Inferior parietal cortex (tissue), 1 donor: ENCODE measurements at regions not wholly inside any gene's neighbourhood (a gene's known extent, or its start where the extent isn't known, plus 50 kb on each side); places are given as distances from the start of the nearest gene placed in this dataset.
"Not testable (repeated sequence)": the region's sequence is repeated elsewhere in the genome, so short reads cannot be mapped to it uniquely, and the experiment has no call there.

Source experiments
- DNase-seq: peaks from one replicate; pipeline ENCODE4 v3.0.0-alpha.2; 2016; ENCODE audit errors: extremely low spot score

GRCh38 chrX:9378980-9379696, 85.7 kb upstream of the TBL1X start:
- DNase-seq, result no peak

DNA sequence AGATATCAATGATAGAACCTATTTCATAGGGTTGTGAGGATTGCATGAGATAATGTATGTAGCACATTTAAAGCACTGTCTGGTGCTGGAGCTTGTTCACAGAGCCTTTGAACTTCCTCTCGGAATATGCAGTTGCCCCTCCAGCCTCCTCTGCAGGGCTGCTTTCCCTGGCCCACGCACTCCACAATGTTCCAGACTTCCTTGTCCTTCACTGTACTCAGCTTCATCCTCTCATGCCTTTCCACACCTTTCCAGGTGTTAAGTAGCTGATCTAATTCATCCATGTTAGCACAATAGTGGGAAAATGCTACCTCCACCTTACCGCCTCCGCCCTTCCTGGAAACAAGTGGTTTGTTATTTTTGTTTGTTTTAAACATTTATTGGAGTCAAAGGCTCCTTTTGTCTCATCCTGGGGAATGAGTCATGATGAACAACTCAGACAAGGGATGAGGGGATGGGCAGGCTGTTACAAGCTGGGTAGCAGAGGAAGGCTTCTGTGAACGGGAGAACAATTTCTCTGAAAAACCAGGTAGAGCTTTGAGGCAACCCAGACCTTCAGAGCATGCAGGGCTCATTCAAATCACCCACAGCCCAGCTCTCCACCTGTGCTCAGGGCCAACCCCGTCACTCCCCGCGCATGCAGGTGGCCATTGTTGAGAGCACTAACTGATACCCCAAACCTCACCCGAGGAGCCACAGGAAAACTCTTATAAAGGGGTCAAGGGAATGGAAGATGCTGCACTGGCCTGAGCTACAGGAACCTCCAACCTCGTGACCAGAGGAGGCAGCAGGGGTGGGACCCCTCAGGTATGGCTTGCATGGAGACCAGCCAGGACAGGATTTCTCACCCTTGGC, 84.9 kb upstream of the TBL1X start:
- DNase-seq, result no peak

- DNase-seq, result no peak
Measured at GRCh38 chrX:9383655-9384054, 81.2 kb upstream of the TBL1X start.

GRCh38 chrX:9388450-9388849, 76.4 kb upstream of the TBL1X start:
- no peak for DNase-seq

DNA sequence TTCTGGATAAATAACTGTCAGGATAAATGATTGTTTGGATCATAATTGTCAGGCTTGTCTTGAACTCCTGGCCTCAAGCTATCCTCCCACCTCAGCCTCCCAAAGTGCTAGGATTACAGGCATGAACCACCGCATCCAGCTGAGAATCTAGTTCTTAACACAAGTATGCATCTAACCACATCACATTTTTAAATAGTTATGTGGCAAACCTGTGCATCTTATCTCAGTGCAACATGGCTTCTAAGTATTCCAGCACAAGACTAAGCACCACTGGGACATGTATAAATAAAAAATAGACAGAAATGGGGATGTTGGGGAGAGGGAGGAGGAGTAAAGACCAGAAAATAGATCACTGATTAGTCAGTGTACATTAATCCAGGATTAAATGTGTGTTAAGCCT, 74.7 kb upstream of the TBL1X start:
- no peak for DNase-seq

DNA sequence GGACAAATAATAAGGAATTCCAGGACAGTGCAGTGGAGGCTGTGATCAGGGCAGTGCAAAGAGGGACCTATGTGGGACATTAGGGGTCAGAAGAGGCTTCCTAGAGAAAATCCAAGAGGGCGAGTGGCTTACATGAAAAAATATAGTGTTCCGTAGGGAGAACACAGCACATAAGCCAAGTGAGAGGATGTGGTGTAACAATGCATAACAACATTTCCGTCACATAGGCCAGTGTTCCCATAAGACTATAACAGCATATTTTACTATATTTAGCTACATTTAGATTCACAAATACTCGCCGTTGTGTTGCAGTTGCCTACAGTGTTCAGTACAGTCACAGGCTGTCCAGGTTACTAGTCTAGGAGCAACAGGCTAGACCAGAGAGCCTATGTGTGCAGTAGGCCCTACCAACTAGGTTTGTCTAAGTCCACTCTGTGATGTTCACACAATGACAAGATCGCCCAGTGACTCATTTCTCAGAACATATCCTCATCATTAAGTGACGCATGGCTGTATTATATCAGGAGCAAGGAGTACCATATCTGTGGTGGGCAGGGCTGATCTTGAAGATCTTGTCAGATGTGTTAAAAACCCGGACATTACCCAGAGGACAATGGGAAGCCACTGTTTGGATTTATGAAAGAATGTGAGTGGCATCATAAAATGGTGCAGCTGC, 74.0 kb upstream of the TBL1X start:
- DNase-seq, result no peak

DNA sequence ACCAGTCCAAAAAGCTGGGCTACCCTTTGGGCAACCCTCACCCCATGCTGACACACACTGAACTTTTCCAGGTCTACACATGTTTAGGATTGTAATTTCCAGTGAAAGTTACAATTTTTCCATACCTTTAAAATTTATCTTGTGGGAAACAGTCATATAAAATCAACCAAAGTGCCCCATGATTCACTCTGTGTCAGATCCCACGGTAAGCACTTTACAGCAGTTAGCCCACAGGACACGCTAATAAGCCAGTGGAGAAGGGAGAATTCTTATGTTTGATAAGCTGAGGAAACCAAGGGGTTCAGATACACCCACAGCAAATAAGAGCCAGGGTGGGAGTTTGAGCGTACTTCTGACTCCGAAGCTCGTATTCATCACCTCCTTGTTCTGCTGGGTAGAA, 72.4 kb upstream of the TBL1X start:
- DNase-seq, result no peak

DNA sequence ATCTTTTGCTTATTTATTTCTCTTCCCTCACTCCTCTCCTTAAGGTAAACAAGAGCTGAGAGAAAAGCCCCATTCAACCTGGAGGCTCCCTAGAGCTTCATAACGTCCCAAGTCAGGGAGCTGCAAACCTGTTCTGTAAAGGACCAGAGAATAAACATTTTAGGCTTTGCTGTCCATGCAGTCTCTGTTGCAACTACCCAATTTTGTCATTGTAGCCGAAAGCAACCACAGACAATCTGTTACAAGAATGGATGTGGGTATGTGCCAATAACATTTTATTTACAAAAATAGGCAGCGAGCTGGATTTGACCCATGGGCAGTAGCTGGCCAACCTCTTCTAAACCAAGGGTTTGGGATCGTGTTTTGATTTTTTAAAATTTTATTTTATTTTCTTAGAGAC, 71.3 kb upstream of the TBL1X start:
- DNase-seq, result no peak

- no peak for DNase-seq
Measured at GRCh38 chrX:9394212-9394611, 70.6 kb upstream of the TBL1X start.

DNA sequence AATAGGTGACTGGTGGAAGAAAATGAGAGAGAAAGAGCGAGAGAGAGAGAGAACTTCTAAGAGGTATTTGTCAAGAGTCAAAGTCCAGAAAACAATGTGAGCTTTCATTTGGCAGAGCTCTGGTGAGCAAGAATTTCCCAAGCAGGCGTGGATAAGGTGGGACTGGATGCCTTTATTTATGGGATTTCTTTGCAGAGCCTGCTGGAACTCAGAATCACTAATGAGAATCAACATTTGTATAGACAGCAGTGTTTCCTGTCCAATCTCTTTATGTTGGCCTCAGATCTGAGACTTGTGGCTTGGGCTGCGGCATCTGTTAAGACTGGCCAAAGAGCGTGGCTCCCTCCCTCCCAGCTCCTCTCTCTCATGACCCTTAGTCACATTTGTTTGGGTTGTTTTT, 67.9 kb upstream of the TBL1X start:
- no peak for DNase-seq

- DNase-seq, result no peak
Measured at GRCh38 chrX:9401051-9401450, 63.8 kb upstream of the TBL1X start.

- DNase-seq, result no peak
Measured at GRCh38 chrX:9403374-9403773, 61.5 kb upstream of the TBL1X start.

DNA sequence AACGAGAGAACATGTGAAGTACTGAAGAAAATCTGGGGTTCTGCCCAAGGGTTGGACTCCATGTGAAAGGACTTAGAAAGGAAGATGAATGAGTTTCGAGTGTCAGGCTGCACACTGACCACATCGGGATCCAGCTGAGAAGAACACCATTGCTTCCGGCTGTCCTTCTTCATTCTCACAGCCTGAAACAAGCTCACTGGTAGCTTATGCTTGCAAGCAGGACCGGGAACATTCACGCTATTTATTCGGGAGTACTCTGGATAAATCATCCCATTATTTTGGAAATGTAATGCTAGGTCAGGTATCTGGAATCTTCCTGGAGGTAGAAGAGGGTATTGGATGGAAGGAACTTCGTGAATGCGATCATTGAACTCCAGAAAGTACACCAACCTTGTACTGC, 59.2 kb upstream of the TBL1X start:
- not testable (repeated sequence) for DNase-seq

- not testable (repeated sequence) for DNase-seq
Measured at GRCh38 chrX:9410889-9411288, 54.0 kb upstream of the TBL1X start.

- not testable (repeated sequence) for DNase-seq
Measured at GRCh38 chrX:9411682-9412081, 53.2 kb upstream of the TBL1X start.

DNA sequence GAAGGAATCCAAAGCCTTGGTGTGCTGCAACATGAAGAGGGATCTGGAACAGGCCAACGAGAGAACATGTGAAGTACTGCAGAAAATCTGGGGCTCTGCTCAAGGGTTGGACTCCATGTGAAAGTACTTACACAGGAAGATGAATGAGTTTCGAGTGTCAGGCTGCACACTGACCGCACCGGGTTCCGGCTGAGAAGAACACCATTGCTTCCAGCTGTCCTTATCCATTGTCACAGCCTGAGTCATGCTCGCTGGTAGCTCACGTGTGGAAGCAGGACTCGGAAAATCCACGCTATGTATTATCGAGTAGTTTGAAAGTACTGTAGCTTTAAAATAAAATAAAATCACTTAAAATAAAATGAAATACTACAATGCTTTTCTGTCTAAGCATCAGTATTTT, 50.4 kb upstream of the TBL1X start:
- no peak for DNase-seq
